HG02798 (cell line): ENCODE measurements at regions not wholly inside any gene's neighbourhood (a gene's known extent, or its start where the extent isn't known, plus 50 kb on each side); places are given as distances from the start of the nearest gene placed in this dataset.

Source experiments
- ATAC-seq: cut with Tn5 transposase; IDR thresholded peaks from one replicate; pipeline ENCODE4 v1.9.1; 2021; ENCODE audit warnings: mild to moderate bottlenecking; ENCODE audit not compliant: unreplicated experiment, poor library complexity

GRCh38 chr14:56945291-56945690 is 135.0 kb upstream of the OTX2 start:
- ATAC-seq: no peak

GRCh38 chr14:56944397-56944796 is 134.1 kb upstream of the OTX2 start:
- ATAC-seq: no peak

- ATAC-seq: no peak
These were observed 123.2 kb upstream of the OTX2 start for GRCh38 chr14:56933446-56933845.

GRCh38 chr14:56918849-56919574 is 108.7 kb upstream of the OTX2 start:
- no peak for ATAC-seq

- no peak for ATAC-seq
These were observed 95.0 kb upstream of the OTX2 start for GRCh38 chr14:56905282-56905681.

GRCh38 chr14:56903304-56903969 is 93.2 kb upstream of the OTX2 start:
- no peak for ATAC-seq

DNA sequence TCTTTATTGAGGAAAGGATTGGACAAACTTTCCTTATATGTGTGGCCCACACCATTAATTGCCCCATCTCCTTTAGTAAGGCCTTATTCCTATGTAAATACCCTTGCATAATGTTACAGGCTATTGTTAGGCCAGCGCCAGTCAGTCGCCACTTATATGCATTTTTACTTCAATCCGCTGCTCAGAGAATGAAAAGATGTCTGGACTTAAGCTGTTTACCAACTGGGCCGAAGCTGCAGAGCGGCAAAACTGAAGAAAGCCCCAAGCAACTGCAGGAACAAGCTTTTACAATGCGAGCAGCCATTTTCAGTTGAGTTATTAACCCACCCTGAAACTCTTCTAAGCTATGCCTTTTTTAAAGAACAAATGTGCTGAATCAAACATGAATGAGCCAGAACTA is 92.1 kb upstream of the OTX2 start:
- ATAC-seq: no peak

GRCh38 chr14:56900726-56901125 is 90.4 kb upstream of the OTX2 start:
- no peak for ATAC-seq

GRCh38 chr14:56899829-56900228 is 89.5 kb upstream of the OTX2 start:
- no peak for ATAC-seq

- no peak for ATAC-seq
These were observed 86.6 kb upstream of the OTX2 start for GRCh38 chr14:56896922-56897321.

DNA sequence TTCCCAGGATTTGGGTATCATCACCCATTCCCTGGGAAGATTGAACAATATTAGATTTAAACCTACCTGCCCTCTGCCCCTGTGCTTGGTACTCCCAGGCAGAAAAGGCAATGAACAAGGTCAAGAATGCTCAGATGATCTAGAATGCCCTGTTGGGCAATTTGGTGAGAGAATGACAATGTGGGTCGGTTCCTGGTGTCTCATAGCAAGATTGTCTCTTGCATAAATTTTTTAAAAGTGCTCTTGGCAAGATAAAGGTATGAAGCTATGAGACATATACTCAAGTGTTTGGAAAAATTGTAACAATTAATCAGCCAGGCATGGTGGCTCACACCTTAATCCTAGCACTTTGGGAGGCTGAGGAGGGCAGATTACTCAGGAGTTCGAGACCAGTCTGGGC is 86.0 kb upstream of the OTX2 start:
- ATAC-seq: no peak

DNA sequence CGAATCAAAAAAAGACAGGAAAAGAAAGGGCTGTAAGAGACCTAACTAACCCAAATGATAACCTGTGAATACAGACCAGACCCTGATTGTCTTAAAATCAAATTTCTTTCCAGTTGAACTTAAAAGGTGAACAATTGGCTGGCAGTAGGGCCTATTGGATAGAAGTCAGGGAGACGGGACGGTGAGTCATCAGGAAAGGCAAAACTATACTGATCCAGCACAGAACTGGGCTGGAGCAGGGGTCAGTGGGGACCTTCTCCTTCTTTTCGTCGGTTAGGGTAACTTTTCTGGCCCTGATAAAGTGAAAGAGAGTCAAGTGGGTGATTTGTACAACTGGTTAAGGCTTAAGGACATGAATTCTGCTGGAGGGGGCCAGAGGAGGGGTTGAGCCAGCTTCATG is 84.9 kb upstream of the OTX2 start:
- no peak for ATAC-seq

DNA sequence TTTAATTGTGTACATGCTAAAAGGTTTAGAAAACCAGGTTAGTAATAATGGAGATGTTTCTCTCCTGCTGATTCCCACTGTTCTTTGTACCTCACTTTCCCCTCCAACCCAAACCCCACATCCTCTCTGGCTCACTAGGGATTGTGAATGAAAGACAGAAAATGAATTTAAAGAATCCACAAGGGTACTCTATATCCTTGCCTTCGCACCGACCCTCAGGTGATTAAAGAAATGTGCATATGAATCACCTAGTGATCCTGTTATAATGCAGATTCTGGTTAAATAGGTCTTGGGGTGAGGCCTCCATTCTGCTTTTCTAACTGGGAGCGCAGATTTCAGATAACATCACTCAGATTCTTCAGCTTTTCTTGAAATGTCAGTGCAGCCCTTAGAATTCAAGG is 84.3 kb upstream of the OTX2 start:
- no peak for ATAC-seq

GRCh38 chr14:56892959-56893358 is 82.7 kb upstream of the OTX2 start:
- ATAC-seq: no peak

DNA sequence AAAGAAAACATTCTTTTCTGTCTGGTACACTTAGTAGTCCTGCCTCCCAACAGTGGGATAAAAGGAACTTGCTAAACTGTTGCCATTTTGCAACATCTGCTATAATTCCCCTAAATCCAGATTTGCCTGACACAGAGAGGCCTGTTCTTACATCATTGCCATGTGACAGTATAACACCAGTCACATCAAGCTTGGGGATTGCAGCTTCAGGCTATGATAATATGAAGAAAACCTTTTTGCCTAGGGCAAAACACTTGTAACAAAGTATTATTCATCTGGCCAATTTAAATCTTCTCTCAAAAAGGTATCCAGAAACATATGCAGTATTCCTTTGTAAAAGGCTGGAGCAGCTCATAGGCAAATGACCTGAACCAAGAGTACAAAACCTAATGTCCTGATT is 80.9 kb upstream of the OTX2 start:
- ATAC-seq: no peak

DNA sequence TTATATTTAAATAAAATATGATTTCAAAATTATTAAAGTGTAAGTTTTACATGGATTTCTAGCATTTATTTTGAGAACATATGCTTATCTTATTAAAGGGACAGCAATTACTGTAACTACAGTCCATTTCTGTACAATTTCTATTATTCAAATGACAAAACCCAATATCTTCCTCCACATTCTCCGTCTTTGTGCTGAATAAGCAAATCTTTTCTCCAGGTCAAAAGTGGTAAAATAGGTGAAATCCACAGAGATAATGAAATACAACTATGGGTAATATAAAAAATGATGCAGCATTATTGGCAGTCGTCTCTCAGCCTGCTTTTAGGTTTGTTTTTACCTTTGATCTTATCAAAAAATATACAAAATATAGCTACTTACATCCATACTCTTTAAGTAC is 79.4 kb upstream of the OTX2 start:
- no peak for ATAC-seq

DNA sequence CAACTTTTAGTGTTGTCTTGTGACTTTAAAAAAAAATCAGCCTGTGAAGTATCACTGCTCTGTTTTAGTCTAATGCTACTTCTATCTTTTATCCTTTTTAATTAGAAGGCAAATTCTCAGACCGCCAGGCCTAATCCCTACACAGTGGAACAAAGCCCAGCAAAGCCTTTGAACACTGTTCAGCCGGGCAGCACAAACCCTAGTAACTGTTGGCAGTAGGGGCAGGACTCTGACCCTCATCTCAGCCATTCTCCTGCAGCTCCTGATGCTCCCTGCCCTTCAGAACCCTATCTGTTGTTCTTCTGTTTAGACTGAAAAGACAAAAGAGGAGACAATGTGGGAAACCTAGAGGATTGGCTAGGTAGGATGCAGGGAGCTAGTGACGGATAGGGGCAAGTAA is 78.0 kb upstream of the OTX2 start:
- no peak for ATAC-seq

DNA sequence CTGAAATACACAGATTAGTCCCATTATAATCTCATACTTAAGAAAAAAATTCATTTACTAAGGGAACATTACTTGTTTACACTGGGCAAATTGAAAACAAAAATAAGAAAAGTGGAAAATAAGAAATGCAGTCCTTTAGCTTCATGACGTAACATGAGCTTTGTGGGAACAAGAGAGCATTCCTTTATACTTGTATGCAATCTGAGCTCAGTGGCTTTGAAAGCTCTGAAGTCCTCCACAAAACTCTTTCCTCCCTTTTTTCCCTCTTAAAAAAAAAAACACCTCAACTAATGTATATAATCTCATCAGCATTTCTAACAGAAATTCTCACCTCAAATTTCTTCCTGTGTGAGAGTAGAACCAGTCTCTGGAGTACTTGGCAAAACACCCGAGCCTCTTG is 76.9 kb upstream of the OTX2 start:
- no peak for ATAC-seq

GRCh38 chr14:56886471-56887062 is 76.3 kb upstream of the OTX2 start:
- no peak for ATAC-seq

GRCh38 chr14:56885825-56886224 is 75.5 kb upstream of the OTX2 start:
- no peak for ATAC-seq

DNA sequence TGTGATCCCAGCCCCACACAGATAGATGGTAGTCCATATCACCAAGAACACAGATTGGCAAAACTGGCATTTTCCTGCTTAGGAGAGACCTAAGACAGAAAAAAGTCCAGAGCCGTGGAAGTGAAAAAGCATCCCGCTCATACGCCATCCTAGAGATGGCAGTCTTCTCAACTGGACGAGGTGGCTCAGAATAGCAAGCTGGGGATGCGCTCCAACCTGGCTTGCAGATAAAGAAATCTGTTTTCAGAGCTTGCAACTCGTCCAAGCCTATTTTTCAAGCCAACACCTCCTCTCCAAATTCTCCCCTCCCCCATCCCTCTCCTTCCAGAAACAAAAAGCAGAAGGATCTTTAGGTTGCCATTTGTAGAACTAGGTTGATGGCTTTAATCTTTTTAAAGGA is 74.3 kb upstream of the OTX2 start:
- no peak for ATAC-seq

DNA sequence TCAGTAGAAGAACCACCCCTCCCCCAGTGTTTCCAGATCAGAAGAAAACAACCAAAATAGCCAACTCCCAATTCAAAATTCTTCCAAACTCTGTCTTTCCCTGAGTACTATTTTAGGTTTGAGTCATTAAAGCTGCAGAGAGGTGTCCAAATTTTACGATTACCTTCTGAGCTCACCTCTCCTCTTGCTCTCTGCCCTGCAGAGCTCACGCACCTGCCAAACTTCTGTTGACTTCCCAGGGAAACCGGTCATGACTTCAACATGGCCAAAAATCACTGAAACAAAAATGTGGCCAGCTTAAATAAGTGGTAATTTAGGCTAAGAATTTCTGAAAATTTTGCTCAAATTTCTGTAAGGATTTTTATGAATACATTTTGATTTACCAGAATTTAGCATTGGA is 70.9 kb upstream of the OTX2 start:
- no peak for ATAC-seq
